Ovary (tissue), 7 donors: ENCODE measurements at regions not wholly inside any gene's neighbourhood (a gene's known extent, or its start where the extent isn't known, plus 50 kb on each side); places are given as distances from the start of the nearest gene placed in this dataset. TPM values are rescaled to one million over a fixed set of nuclear protein-coding genes. Genes with fewer than 3 reads are reported as not detected.
"Not testable (repeated sequence)": the region's sequence is repeated elsewhere in the genome, so short reads cannot be mapped to it uniquely, and the experiment has no call there.

Source experiments
- DNase-seq, 5 donors: peaks; one replicate each; pipeline ENCODE4 v3.0.0-alpha.2; 2019 to 2020
- H3K27ac ChIP-seq, 2 donors: fragments of 200-600 bp; one replicate each; pipeline versions ENCODE4 v1.5.1 to v1.8.0; 2019 to 2022
- H3K27me3 ChIP-seq: fragments of 200-600 bp; one replicate; pipeline ENCODE4 v1.8.0; 2022
- H3K36me3 ChIP-seq: fragments of 200-600 bp; sonication (generic); one replicate; pipeline ENCODE4 v1.5.1; 2019
- H3K4me1 ChIP-seq: one replicate; pipeline ENCODE4 v1.8.1; 2013; ENCODE audit warnings: mild to moderate bottlenecking, moderate library complexity; ENCODE audit not compliant: insufficient read depth
- H3K4me3 ChIP-seq: fragments of 200-600 bp; sonication (generic); one replicate; pipeline ENCODE4 v1.5.1; 2017
- H3K9me3 ChIP-seq, 2 donors: fragments of 200-600 bp in 1 of 2; sonication (generic) in 1 of 2; one replicate each; pipeline versions ENCODE4 v1.5.1 to v1.8.1; 2013 to 2019; ENCODE audit warnings: mild to moderate bottlenecking in 1 of 2, moderate library complexity in 1 of 2
- EP300 ChIP-seq: sonication (generic); formaldehyde crosslinking; IDR thresholded peaks from one replicate; pipeline ENCODE4 v1.6.1; 2017; ENCODE audit warnings: antibody characterized with exemption
- POLR2A ChIP-seq: fragments of 450-650 bp; IDR thresholded peaks from one replicate; pipeline ENCODE4 v1.6.1; 2017; ENCODE audit warnings: antibody characterized with exemption, mild to moderate bottlenecking, moderate library complexity
- WGBS, 3 donors: extraction: QIAGEN DNeasy Blood & Tissue Kit in 1 of 3; methylation state at CpG; one replicate each; pipeline versions ENCODE4 v1.1.5 to v1.1.7; 2013 to 2017; 5-methylcytosine and 5-hydroxymethylcytosine counted together
- intact Hi-C, 4 donors: fragments of 100-400 bp; cut with DNase I; formaldehyde crosslinking; loops; one replicate each; pipeline versions ENCODE4 v1.11.0 to v1.15.1; 2022 to 2023
- small RNA-seq: library from RNA; depleted of rRNA; stranded (forward); fragments of <200 nt; gene quantifications from one replicate; pipeline ENCODE3, GENCODE V24; 2016
- TF ChIP-seq, protein P1 (sequence below), 3 donors: fragments of 450-650 bp in 2 of 3; fragments of 200-600 bp in 1 of 3; IDR thresholded peaks; one replicate each; pipeline versions ENCODE4 v1.5.1 to v1.8.0; 2016 to 2022; ENCODE audit warnings: antibody characterized with exemption in 3 of 3, mild to moderate bottlenecking in 1 of 3
- donor health status: DM: no; HTN: no; CAD: no; lungs with moderate emphysema.
- donor health status: DM: no; HTN: no; CAD: no.
- donor health status: Bipolar disorder and iron deficiency.
- donor health status: DM: no; HTN: no; CAD: no.
- donor health status: DM: yes; HTN: yes; CAD: no.

DNA sequence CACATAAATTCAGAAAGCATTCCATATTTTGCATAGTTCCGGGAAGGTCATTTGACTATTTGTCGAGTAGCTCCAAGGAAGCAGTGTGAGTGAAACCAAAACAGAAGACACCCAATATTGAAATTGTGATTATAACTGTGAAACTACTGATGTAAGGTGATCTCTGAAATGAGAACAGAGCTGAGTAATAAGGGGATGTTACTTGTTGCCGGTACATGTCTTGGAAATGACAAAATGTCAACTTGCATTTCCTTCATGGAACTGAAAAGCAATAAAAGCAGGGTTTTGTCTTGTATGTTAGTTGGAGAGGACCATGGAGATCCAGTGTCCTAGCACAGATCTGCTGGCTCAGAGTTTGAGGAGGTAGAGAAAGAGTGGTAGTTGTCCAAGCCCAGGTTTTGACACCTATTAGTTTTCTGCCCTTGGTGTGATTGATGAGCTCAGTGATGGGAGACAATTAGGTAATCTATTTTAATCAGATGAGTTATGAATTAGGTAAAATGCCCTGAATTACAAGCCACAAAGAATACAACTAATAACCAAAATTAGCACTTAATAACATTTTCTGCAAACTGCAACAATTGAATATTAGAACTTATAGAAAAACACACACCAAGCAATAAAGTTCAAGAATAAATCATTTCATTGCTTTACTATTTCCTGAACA is 58.7 kb upstream of the ZNF519 start:
- H3K27ac ChIP-seq, H3K9me3 ChIP-seq, H3K36me3 ChIP-seq, H3K27me3 ChIP-seq, intact Hi-C loops, DNase-seq, H3K4me3 ChIP-seq, H3K4me1 ChIP-seq: not testable (repeated sequence)
- WGBS, 3 donors, result 77 to 88% (median 88%) methylated on average over 3 of the region's 3 CpGs

DNA sequence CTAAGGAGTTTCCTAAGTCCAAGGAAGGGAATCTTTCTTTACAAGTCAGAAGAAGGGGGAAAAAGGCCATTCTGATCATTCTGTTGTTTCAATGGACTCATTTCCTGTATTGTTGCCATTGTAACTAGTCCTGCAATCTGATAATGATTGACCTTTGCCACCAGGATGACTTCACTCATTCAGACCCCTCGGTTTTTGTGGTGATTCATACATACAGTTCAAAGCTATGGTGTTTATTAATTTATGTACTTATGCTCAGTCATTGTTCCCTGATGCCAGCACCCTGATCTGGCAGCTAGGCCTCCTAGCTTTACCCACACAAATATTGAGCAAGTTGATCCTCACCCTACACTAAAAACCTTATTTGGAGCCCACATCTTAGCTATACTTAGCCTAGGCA is 57.6 kb upstream of the ZNF519 start:
- no peak for TF ChIP-seq EP300
- no peak for TF ChIP-seq POLR2A
- TF ChIP-seq, protein P1, sequence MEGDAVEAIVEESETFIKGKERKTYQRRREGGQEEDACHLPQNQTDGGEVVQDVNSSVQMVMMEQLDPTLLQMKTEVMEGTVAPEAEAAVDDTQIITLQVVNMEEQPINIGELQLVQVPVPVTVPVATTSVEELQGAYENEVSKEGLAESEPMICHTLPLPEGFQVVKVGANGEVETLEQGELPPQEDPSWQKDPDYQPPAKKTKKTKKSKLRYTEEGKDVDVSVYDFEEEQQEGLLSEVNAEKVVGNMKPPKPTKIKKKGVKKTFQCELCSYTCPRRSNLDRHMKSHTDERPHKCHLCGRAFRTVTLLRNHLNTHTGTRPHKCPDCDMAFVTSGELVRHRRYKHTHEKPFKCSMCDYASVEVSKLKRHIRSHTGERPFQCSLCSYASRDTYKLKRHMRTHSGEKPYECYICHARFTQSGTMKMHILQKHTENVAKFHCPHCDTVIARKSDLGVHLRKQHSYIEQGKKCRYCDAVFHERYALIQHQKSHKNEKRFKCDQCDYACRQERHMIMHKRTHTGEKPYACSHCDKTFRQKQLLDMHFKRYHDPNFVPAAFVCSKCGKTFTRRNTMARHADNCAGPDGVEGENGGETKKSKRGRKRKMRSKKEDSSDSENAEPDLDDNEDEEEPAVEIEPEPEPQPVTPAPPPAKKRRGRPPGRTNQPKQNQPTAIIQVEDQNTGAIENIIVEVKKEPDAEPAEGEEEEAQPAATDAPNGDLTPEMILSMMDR (IDR thresholded peaks at IDR 0.05), result no peak
- intact Hi-C loops, result no loop called here
- Histone ChIP-seq H3K4me3 (no peak overlapping the region), H3K36me3 (no peaks in the 10 kb centered on the region), H3K27me3 (no peaks in the 10 kb centered on the region), H3K4me1 (no peaks in the 10 kb centered on the region), H3K27ac (no peak overlapping the region), H3K9me3 (no peaks in the 10 kb centered on the region)
- WGBS, 3 donors, result 0 to 37% (median 30%) methylated on average over 1 of the region's 1 CpG
- no peak for DNase-seq

DNA sequence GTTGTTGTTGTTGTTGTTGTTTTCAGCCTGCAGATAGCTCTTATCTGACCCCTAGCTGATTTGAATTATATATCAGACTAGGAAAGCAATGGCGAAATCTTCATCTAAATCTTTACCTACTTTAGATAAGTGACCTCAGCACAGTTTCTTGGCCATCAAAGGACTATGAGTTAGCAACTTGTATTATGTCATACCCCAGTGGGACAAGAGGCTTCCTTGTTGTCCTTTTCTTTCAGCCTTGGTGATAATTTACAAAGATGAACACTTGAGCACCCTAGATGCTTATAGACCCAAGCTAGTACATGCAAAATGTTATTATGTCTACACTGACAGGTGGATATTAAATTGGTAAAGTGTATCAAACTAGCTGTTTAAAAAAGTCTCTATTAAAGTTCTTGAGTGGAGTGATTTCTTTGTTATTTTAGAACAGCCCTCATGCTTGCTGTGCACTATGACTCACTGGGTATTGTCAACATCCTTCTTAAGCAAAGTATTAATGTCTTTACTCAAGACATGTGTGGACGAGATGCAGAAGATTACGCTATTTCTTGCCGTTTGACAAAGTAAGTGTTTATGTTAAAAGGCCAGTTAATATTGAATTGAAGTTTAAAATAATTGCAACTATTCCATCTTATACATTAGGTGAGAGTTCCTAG is 56.6 kb upstream of the ZNF519 start:
- H3K27ac ChIP-seq, H3K27me3 ChIP-seq, H3K36me3 ChIP-seq, H3K9me3 ChIP-seq, H3K4me3 ChIP-seq, intact Hi-C loops, DNase-seq, H3K4me1 ChIP-seq: not testable (repeated sequence)
- WGBS, 3 donors, result 78 to 82% (median 78%) methylated on average over 4 of the region's 4 CpGs

Small RNAs in the stretch of these regions (small RNA-seq; reads per million reads assigned to genes)
- gene RNU6-316P, result not detected
